KG1 (cell line): ENCODE measurements at regions not wholly inside any gene's neighbourhood (a gene's known extent, or its start where the extent isn't known, plus 50 kb on each side); places are given as distances from the start of the nearest gene placed in this dataset.
"Not testable (repeated sequence)": the region's sequence is repeated elsewhere in the genome, so short reads cannot be mapped to it uniquely, and the experiment has no call there.

Source experiments
- DNase-seq: peaks from one replicate; lab custom pipeline; 2025; lab: John Stamatoyannopoulos, UW

DNA sequence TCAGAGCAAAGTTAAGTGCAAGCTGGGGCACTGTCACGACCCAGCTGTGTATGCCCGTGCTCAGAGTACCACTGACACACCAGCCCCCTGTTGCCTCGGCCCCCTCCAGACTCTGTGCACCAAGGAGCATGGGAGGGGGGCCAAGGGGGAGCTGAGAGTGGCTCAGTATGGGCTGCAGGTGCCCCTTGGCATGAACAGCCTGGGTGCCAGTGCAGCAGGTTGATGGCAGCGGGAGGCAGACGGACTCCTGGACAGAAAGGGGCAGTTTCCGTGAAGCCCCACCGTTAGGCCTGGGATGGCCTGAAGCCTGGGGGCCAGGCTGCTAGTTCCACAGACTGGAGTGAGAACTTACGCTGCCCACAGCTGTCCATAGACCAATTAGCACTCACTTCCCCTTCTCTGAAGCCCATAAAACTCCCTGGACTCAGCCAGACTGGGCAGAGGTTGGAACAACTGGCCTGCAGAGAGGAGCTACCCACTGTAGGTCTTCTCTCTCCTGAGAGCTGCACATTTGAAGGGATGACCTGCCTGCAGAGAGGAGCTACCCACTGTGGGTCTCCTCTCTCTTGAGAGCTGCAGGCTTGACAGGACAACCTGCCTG, 182.8 kb downstream of the DEPDC1B start:
- DNase-seq, result no peak

DNA sequence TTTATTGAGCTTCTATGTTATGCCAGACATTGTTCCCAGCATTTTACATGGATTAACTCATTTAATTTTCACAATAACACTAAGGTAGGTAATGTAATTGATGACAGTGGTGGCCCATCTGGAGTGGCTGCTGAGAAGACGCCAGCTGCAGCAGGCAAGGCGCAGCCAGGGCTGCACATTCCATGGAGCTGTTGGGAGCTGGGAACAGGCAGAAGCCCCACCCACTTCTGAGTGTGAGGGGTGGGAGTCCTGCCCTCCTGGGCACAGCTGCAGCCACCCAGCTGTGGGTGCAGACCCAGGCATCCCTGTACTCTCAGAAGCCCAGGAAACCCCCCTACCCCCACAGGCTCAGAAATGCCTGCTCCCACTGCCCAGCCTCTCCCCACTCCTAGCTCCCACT, 183.3 kb downstream of the DEPDC1B start:
- no peak for DNase-seq

DNA sequence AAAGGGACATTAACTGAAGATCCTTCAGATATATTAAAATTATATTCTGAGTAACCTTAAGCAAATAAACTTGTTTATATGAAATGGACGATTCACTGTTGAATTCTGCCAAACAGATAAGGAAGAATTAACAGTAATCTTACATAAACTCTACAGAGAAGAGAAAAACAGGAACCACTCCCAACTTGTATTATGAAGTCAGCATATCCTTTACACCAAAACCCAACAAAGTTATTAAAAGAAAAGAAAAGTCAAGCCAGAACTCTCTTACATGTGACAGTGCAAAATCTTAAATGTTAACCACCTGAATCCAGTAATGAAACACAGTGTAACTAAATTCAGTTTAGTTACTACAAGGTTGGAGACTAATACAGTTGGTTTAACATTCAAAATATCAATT, 185.8 kb downstream of the DEPDC1B start:
- no peak for DNase-seq

DNA sequence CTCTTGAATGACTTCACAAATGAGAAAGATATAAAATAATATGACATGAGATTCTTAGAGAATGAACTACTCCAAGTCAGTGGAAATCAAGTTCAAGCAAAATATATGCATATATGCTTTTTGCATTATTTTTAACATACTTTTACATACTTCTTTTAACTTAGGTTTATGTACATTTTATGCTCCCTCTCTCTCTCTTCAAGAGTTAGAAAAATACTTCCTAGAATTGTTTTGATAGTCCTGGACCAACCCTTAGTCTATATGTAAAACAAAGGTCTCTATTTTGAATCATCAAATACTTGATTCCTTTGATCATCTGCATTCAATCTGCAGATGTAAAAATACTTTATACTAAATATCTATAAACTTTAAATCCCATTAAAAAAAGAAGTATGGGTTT, 187.8 kb downstream of the DEPDC1B start:
- no peak for DNase-seq

DNA sequence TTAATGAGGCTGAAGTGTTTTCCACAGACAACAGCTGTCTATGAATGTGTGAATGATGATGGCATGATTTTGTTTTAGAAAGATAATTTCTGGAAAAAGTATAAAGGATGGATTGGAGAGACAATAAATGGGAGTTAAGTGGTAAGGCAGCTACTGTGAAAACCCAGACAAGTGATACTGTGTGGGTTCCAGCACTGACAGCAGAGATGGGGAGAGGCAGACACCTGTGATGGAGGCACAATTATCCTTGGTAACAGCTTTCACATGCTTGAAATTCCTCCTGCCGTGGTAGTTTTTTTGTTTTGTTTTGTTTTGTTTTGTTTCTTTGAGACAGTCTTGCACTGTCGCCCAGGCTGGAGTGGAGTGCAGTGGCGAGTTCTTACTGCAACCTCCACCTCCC, 189.3 kb downstream of the DEPDC1B start:
- no peak for DNase-seq

DNA sequence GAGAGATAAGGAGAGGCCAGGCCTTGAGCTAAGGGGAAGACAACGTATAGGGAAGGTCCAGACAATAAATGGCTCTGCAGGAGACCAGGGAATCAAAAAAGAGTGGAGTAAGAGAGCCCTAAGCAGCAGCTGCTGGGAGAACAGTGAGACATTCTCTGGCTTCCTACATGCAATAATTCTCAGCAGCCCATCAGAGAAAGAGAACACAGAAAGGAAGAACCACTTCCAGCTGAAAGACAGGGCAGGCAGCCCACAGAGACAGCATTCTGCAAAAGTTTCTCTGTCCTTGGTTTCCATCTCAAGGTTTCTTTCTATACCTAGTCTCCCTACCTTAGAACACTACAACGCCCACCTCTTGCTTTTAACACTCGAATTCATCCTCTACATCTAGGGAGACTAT, 189.9 kb downstream of the DEPDC1B start:
- DNase-seq, result no peak

DNA sequence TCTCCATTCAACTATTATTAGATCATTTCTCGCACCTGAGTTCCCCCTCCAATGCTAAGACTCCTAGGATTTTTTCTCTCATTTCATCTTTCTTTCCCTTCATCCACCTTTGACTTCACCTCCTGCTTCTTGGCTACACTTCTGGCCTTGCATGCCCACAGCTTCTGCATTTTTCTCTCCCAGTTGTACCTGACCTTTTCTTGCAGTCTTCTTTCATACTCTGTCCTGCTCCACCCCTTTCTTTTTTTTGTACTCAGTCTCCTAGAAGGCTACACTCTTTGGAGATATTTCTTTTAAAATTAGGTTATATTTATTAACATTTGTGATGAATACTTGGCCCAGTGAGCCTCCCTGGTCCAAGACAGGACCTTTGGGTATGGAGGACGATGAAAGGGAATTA, 190.4 kb downstream of the DEPDC1B start:
- no peak for DNase-seq

DNA sequence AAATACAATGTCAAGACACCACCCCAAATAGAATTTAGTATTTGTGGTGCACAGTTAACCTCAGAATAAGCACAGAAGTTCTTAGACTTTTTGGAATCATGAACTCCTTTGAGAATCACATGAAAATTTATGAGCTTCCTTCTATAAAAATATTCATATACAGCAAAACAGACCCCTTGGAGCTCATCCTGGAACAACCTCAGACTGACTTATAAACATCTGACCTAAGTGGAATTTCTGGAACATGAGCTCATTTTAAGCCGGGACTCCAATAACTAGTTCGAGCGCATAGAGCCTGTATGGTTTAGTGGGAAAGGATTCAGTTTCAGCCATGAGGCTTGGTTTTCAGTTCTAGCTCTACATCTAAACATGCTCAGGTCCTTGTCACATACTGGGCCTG, 192.3 kb downstream of the DEPDC1B start:
- no peak for DNase-seq

DNA sequence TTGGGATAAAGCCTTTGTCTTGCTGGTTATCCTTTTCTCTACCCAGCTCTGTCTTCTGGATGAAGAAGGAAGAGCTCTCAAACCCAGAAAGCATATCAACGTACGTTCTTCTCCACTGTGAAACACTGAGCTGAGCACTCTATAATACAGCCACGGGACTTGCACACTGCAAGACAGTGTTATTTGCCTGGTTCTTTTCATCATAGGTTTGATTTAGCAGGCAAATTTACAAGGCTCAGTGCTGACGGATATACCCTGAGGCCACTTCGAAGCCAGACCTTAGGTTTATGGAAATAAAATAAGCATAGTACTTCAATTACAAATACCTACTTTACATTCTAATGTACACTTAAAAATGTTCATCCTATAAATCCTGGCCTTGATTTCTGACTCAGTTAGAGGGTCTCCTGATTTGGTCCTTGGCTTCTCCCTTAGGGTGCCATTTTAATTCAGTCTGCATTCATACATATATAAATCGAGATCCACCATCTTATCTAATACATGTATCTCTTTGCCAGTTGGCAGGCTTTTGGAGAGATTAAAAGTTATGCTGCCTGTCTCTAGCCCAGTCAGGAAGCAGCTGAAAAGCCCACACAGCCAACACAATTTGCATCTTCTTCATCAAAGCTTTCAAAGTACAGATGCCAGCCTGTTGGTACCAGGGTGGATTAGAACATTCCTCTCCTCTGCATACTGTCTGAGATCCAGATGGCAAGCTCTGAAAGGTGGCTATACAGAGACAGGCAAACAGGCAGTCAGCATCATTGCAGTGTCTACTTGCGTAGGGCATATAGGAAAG, 194.4 kb downstream of the DEPDC1B start:
- no peak for DNase-seq

DNA sequence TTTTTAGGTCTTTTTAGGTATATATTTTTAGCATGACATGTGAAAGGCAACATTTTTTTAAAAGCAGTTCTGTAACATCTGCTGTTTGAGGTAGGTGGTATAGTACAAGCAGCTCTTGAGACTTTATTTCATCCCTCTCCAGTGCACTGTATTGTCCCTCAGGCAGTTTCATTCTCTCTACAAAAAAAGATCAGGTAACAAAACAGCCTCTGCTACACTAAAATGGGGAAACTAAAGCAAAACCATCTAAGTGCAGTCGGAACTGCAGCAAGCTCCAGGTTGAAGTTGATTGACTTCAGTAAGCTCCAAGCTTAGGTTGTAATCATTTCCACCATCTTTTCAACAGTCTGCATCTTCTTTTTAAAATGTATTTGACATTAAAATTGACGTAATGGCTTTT, 195.6 kb downstream of the DEPDC1B start:
- no peak for DNase-seq

DNA sequence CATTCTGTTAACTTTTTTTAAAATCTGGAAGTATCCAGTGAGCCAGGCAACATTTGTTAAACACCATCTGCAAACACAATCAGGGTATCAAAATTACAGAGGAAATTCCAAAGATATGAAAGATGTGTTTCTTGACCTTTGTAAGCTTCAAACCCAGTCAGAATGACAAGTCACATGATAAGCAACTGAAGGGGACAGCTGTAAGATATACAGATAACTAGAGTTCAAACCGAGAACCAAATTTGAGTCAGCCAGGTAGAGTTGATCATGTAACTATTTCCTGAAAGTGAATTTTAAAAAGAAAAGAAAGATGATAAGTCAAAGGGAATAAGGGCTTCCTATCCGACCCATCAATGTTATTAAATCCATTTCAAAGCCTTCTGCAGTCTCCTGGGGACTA, 196.2 kb downstream of the DEPDC1B start:
- no peak for DNase-seq

DNA sequence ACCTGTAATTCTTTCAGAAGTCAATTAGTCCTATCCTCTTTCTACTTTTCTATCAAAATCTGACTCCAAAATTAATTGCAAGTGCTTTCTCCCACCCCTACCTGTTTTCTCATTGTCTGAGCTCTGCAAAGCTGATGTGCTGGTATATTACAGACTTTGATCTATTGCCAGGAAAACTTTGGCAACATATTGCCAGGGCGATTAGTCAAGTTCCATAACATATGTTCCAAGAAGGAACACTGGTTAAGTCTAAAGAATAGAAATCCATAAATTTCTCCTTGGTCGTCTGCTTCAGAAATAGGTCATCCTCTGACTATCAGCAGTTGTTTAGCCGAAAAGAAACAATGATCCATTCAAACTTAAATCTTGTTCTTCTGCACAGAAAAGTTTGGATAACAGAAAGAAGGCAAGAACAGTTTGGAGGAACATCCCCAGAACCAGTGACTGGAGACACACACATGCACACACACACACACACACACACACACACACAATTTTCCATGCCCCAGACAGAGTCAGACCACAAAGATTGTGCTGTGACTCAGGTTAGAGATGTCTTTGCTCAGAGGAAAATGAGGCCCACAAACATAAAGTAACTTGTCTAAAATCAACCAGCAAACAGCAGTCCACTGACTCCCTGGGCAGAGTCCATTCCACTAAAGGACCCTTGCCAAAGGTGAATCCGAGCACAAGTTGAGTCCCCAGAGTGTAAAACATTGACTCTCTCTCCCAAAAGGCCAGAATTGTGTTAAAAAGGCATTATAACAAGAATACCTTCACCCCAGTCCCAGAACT, 202.1 kb downstream of the DEPDC1B start:
- no peak for DNase-seq

DNA sequence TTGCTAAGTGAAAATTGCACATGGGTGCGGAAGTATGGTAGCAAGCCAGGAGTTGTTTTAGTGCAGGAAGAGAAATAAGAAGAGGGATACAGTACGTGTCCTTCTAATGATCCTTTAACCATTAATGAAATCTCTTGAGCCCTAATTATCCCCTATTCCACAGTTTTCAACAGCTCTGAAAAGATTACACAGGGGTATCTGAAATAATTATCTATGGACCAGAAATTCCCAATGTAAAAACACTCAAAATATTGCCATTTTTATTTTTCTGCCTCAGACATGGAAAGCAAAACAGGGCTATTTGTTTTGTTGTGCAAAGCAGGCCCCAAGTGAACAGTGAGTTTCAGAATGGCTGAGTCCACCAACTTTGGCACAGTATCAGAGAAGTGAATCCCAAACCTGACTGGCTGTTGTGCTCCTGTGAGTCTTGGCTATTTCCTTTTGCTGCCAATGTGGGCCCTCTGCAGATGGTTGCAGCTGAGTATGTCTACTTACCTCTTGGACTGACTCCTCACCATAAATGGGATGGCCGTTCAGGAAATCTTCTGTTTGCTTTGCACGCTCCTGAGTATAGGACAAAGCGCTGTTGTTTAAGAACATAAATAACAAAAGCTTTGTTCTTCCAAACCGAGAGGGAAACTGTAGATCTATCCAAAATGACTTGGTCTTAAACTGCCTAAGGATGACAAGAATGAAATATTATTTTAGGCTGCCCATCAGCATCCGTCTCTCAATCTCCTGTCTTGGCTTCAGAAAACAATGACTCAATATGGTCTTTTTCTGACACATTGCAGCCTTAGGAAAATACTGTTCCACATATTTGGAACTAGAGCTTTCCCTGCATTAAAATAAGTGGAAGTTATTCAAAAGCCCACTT, 204.1 kb downstream of the DEPDC1B start:
- no peak for DNase-seq

DNA sequence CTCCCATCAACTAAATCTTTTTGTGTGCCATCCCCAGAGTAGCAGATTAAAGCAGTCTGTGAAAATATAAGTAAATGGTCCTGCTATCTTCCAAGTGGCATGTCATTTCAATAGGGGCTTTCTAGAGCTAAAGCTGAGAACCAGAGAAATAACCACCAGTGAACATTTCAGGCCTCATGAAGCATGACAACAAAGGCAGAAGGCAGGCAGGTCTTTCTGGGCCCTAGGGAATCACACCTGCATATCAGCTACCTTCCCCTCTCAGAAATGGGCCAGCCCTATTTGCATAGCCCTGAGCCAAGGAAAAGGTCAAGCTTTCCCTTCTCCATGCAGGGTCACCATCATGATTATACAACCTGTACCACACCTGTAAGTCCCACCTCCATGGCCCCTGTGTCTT, 205.3 kb downstream of the DEPDC1B start:
- no peak for DNase-seq

DNA sequence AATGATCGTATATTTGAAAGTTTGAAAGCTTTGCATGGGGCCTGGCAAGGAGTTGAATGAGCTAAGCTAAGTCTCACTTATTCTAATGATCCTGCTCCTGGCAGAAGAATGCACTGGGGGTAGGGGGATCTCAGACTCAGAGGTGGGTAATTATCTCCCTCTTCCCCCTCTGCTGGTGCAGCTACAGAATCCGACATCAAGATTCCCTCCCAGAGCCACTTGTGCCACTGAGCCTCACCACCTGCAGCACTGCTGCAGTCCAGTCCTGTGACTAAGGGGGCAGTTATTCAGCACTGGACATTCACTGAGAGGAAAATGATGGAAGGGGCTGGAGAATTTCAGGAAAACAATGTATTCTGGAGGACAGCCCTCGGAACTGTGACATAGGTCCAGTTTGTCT, 205.8 kb downstream of the DEPDC1B start:
- no peak for DNase-seq

DNA sequence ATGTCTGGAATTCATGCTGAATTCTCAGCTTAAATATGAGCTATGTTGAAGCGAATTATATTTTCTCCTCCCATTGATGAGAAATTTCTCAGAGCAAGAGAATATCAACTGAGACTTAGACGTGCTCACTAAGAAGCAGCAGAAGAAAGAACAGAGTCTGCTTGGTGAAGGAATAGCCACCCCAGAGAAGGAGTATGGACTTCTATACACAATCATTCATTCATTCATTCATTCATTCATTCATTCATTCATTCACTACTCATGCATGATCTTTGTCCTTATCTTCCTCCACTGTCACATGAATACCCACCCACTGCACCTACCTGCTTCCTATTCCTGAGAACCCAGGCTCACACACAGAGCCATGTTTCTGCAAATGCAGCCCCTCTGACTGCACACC, 206.6 kb downstream of the DEPDC1B start:
- DNase-seq, result no peak

DNA sequence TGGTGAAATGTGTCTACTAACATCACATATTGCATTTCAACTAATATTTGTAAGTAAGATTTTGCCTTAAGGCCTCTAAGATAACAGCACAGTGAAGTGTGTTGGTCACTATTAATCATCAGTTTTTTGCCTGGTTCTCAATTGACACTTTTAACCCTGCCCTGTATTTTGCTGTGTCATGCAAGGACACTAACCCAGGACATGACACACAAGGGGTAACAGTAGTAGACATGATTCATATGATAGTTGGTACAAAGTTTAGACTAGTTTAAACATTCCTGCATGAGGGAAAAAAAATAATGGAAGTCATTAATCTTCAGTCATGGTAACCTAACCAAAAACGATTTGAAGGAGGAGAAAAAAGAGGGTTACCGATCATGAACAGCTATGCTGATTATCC, 207.0 kb downstream of the DEPDC1B start:
- no peak for DNase-seq

DNA sequence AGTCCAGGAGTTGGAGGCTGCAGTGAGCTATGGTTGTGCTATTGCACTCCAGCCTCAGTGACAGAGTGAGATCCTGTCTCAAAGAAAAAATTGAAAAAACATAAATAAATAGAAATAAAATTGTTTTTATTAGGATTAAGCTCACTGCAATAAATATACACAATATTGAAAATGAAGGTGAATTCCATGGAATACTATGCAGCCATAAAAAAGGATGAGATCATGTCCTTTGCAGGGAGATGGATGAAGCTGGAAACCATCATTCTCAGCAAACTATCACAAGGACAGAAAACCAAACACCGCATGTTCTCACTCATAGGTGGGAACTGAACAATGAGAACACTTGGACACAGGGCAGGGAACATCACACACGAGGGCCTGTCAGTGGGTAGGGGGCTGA, 207.6 kb downstream of the DEPDC1B start:
- not testable (repeated sequence) for DNase-seq

DNA sequence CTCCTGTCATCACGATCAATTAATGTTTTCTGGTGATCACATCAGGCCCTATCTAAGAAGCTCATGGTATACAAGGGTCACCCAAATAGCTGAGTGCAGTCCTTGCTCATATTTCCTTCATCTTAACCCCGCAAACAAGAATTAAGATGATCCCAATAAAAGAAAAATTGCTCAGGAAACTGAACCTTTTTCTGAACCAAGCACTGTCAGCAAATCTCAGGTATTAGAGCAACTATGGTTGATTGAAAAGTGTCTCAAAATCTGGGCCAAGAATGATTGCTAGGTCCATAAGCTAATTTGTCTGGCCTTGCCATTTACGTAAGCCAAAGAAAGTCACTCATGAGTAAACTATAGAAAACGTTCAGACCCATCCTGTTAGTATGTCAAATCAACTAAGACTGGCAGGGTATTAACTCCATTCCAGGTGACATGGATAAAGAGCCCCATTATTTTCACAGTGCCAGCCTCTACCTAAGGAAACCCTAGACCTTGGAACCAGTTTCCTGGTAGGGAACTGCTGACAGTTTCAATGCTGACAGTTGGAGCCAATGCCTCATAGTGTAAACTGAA, 209.3 kb downstream of the DEPDC1B start:
- DNase-seq, result no peak

DNA sequence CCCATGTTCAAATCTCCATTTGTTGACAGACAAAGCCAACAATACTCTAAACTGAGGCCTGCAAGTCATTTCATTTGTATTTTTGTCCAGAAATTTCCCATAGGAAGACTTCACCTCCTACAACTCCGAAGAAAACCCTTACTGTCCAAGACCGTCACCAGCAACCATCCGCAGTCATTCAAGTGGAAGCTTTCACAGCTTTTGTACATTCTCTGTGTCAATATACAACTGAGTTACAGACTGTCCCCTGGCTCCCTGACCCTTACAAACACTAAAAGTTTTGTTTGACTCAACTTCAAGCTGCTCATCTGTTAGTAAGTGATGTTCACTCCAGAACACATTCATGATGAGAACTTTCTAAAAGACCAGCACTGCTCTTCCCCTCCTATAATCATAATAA, 210.1 kb downstream of the DEPDC1B start:
- DNase-seq, result no peak

DNA sequence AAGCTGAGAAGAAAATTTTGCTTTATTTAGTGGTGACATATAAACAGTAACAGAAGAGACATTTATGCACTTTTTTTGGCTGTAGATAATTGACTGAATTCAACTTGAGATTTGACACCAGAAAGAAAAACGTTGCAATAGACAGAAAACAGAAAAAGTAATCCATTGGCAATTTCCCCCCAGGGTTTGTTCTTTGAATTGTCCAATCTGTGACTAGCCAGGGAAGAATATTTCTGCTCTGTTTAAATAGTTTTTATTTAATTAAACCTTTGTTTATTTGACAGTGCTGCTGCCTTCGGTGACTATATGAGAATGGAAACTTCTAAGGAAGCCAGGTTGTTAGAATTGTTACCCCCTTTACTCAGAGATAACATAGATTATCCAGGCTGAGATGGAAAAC, 210.6 kb downstream of the DEPDC1B start:
- DNase-seq, result no peak
